Activated CD4-positive, alpha-beta T cell treated with anti-CD3 and anti-CD28 coated beads for 1 hour (primary cell): ENCODE measurements at regions not wholly inside any gene's neighbourhood (a gene's known extent, or its start where the extent isn't known, plus 50 kb on each side); places are given as distances from the start of the nearest gene placed in this dataset.

Experiments
- DNase-seq: peaks from one replicate; pipeline ENCODE4 v3.0.0-alpha.2; 2020

- DNase-seq: no peak
Measured at GRCh38 chr3:117485841-117486240, 776.3 kb downstream of the TUSC7 start.

DNA sequence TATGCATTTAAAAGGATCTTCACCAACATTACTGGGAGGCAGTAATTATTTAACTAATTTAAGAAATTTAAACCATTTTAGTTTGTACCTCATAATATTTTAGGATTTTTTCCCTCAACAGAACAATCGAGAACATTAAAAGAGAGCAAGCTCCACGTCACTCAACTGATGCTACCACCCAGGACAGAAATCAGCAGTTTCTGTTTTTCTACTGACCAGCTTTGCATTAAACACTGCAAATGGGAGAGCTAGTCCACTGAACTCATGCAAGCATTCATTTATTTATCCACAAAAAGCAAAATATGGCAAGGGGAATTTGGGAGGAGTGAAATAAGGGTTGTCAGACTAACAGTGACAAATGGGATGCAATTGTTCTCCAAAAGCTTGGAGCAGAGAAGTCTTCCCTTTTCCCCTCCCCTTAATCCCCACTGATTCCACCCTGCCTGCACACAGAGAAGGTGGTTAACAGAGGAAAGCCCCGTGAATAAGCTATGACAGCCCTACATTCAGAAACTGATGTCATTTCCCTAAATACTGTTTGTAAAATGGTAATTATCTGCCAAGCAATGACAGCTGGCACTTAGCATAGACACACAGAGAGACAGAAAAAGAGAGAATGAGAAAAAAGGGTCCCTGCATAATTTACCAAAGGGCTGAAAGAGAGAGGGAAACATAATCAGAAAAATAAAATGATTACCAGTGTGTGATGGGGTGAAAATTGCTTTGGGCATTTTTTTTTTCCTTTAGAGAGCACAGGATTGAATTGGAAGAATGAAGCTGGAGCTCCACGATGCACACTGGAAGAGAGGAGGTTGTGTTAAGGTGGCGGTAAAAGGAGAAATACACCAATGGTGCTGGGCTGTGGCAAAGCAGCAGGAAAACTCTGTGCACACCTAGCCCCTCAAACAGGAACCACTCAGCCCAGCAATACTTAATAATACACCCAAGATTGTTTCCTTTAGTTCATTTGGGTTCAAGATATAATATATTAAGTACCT, 777.4 kb downstream of the TUSC7 start:
- no peak for DNase-seq

- DNase-seq: no peak
Measured at GRCh38 chr3:117488983-117489382, 779.4 kb downstream of the TUSC7 start.

DNA sequence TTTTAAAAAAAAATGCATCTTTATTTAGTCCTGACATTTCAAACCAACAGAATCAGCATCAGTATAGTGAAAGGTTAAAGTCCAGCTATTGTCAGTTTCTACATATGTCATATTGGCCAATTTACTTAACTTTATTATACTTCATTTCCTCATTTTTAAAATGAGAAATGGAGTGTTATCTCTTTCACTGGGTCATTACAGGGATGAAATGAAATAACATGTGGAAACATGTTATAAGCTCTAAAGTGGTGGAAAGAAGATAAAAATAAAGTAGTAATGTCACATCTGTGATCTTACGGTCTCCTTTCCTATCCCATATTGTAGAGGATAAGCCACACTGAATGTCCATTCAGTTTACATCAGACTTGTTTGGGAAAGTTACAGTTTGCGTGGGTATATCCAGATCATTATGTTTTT, 780.1 kb downstream of the TUSC7 start:
- no peak for DNase-seq

- no peak for DNase-seq
Measured at GRCh38 chr3:117490716-117491115, 781.1 kb downstream of the TUSC7 start.

DNA sequence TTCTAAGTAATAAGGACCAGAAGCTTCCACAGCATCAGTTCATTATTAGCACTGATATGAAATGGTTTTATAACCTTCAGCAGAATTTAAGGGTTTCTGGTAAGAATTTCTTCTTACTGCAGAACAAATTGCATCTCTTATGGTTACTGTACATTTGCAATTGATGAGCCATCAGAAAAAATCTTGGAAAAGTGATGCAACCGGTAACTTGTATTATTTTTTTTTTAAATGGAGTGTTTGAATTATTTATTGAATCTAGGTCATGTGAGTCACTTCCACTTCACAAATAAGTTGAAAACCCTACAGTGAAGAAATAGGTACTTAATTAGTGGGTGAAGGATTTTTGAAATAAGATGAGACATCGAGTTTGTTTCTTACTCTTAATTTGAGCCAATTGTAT, 786.0 kb downstream of the TUSC7 start:
- no peak for DNase-seq

- no peak for DNase-seq
Measured at GRCh38 chr3:117499189-117499870, 789.8 kb downstream of the TUSC7 start.

GRCh38 chr3:117507958-117508357, 798.4 kb downstream of the TUSC7 start:
- DNase-seq: no peak

- DNase-seq: no peak
Measured at GRCh38 chr3:117509858-117510257, 800.3 kb downstream of the TUSC7 start.

GRCh38 chr3:117510396-117510795, 800.8 kb downstream of the TUSC7 start:
- DNase-seq: no peak

GRCh38 chr3:117512975-117513374, 803.4 kb downstream of the TUSC7 start:
- DNase-seq: no peak

DNA sequence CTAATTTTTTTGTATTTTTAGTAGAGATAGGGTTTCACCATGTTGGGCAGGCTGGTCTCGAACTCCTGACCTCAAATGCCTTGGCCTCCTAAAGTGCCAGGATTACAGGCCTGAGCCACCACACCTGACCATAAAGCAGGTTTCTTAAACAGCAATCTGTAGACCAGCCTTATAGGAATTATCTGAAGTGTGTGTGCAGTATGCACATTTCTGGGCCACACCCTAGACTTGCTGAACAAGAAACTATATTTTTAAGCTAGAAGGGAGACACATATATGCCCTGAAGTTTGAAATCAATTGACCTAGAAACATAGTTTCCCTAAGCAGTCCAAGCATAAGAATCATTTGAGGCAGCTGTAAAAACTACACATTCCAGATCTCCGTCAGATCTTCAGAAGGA, 805.7 kb downstream of the TUSC7 start:
- no peak for DNase-seq

- no peak for DNase-seq
Measured at GRCh38 chr3:117518364-117518763, 808.8 kb downstream of the TUSC7 start.

DNA sequence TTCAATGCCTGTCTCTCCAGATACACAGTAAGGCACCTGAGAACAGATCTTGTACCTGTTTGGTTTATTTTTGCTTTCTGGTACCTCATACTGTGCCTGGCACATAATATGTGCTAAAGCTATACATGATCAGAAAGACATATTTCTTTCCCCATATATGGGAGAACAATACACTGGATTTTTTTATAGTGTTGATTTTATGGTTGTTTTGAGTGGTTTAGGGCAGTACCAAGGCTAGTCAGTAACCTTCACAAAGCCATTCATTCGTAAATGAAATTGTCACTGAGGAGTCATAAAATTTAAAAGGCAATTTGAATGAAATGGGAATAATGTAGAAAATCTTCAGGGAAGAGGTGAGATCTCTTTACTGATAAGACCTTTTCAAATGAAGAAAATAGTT, 810.2 kb downstream of the TUSC7 start:
- no peak for DNase-seq

DNA sequence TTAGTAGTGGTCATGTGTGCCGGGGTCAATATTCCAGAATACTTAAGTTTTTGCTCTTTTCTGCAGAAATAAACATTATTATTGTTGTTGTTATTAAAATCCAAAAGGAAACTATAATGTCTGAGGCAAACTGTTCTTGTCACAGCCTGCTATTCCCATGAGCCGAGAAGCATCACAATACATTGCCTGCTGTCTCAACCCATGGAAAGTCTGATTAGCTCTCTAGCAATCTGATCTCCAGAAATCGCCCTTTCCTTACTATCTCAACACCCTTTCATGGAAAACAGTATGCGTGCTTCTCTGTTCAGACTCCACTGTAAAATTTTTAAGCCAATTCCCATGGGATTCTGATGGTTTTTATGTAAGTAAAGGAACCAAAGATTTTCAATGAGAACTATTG, 811.0 kb downstream of the TUSC7 start:
- DNase-seq: no peak

- no peak for DNase-seq
Measured at GRCh38 chr3:117523418-117523817, 813.8 kb downstream of the TUSC7 start.

DNA sequence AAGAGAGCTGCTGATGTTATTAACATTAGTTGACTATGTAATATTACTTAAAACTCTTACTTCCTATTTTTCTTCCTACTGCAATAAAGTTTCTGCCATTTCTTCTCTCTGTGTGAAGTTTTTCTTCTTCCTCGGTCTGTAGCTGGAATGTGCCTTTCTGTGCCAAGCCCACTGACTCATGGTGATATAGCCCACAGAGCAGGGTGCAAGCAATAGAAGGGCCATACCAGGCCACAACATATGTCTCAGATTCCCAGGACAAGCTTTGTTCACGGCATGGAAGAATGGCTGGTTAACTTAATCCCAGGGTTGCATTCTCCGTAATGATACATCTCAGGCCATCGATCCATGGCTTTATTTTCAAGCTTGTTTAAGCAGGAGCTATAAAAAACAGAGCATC, 815.3 kb downstream of the TUSC7 start:
- DNase-seq: no peak

GRCh38 chr3:117526470-117527079, 817.0 kb downstream of the TUSC7 start:
- no peak for DNase-seq

GRCh38 chr3:117527346-117527745, 817.8 kb downstream of the TUSC7 start:
- DNase-seq: no peak

- DNase-seq: no peak
Measured at GRCh38 chr3:117528688-117529087, 819.1 kb downstream of the TUSC7 start.

DNA sequence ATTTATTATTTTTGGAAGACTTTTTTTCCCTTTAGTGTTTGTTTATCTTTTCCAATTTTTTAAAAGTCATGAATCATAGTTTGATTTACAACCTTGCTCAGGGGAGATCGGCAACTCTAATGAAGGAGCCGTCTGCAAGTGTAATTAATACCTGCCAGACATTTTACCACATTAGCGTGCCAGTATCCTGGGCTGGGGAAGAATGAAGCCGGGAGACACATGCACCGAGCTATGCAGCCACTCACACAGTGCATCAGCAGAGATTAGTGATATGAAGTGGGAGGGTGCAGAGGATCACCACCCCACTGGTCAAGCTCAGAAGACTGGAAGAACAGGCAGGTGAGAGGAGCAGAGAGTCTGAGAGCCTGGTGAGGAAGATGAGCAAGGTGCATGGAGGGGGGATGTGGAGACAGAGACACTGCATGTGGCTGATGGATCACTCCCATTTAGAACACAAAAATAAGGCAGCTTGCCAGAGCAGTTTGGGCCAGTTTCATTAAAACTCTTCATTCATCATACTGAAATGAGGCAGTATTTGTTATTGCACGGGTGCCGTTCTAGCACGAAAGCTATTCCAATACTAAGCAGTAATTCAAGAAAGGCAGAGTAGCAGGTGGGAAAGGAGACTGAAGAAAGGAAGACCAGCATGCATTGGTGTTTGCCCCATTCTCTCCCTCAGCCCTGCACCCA, 821.6 kb downstream of the TUSC7 start:
- no peak for DNase-seq

GRCh38 chr3:117532268-117532667, 822.7 kb downstream of the TUSC7 start:
- DNase-seq: no peak

GRCh38 chr3:117534138-117534537, 824.6 kb downstream of the TUSC7 start:
- DNase-seq: no peak
